Fibroblast of lung (primary cell): ENCODE measurements at regions not wholly inside any gene's neighbourhood (a gene's known extent, or its start where the extent isn't known, plus 50 kb on each side); places are given as distances from the start of the nearest gene placed in this dataset.

Experiments used
- DNase-seq, 2 donors: peaks; one replicate each; pipeline versions ENCODE4 v3.0.0 to v3.0.0-alpha.2; 2010; ENCODE audit warnings: low read depth in 2 of 2
- H2AFZ ChIP-seq: 2 replicates; pipeline ENCODE4 v1.5.1; 2012; ENCODE audit warnings: low read length, control low read depth, inconsistent platforms
- H3K27ac ChIP-seq: 2 replicates; pipeline ENCODE4 v1.5.1; 2011; ENCODE audit warnings: low read length, control low read depth; ENCODE audit not compliant: insufficient read depth
- H3K27me3 ChIP-seq: 2 replicates; pipeline ENCODE4 v1.5.1; 2011; ENCODE audit warnings: mild to moderate bottlenecking, low read length; ENCODE audit not compliant: control insufficient read depth, insufficient read depth
- H3K36me3 ChIP-seq: 2 replicates; pipeline ENCODE4 v1.5.1; 2011; ENCODE audit warnings: low read length; ENCODE audit not compliant: control insufficient read depth, insufficient read depth
- H3K4me1 ChIP-seq: 2 replicates; pipeline ENCODE4 v1.5.1; 2011; ENCODE audit warnings: low read length; ENCODE audit not compliant: control insufficient read depth, insufficient read depth; ENCODE audit errors: extremely low read depth
- H3K4me2 ChIP-seq: 2 replicates; pipeline ENCODE4 v1.5.1; 2011; ENCODE audit warnings: low read length, control low read depth; ENCODE audit not compliant: insufficient read depth; ENCODE audit errors: extremely low read depth
- H3K4me3 ChIP-seq, 4 experiments: fragments of 200-600 bp in 1 of 4; sonication (generic) in 1 of 4; replicated peaks in 1 of 4; 2 replicates each; pipeline ENCODE4 v1.5.1; 2011 to 2016; ENCODE audit warnings: low read length in 4 of 4, low read depth in 3 of 4, mild to moderate bottlenecking in 3 of 4, control low read depth in 2 of 4, inconsistent platforms in 1 of 4, mixed read lengths in 1 of 4; ENCODE audit not compliant: insufficient read depth in 1 of 4; ENCODE audit errors: control extremely low read depth in 1 of 4
- H3K79me2 ChIP-seq: 2 replicates; pipeline ENCODE4 v1.5.1; 2012; ENCODE audit warnings: mild to moderate bottlenecking, low read length, inconsistent platforms; ENCODE audit not compliant: control insufficient read depth, insufficient read depth
- H3K9ac ChIP-seq: 2 replicates; pipeline ENCODE4 v1.5.1; 2011; ENCODE audit warnings: mild to moderate bottlenecking, low read length, control low read depth; ENCODE audit not compliant: insufficient read depth
- H3K9me3 ChIP-seq: 2 replicates; pipeline ENCODE4 v1.5.1; 2012; ENCODE audit warnings: low read depth, low read length; ENCODE audit not compliant: control insufficient read depth, insufficient read depth
- H4K20me1 ChIP-seq: 2 replicates; pipeline ENCODE4 v1.5.1; 2011; ENCODE audit warnings: low read length; ENCODE audit not compliant: control insufficient read depth, insufficient read depth; ENCODE audit errors: extremely low read depth
- EZH2 ChIP-seq: IDR thresholded peaks from 2 replicates; pipeline ENCODE4 v1.5.1; 2012; ENCODE audit warnings: low read length, control low read depth, mild to moderate bottlenecking; ENCODE audit errors: missing control alignments
- TF ChIP-seq, protein P1 (sequence below), 2 donors: IDR thresholded peaks in 1 of 2; conservative IDR thresholded peaks in 1 of 2; 1 replicate in 1 of 2; 2 replicates in 1 of 2; pipeline ENCODE4 v1.5.1; 2011 to 2012; ENCODE audit warnings: low read length in 2 of 2, control low read depth in 1 of 2, inconsistent platforms in 1 of 2, low read depth in 1 of 2, mild to moderate bottlenecking in 1 of 2

GRCh38 chrX:39174772-39175417 lies 373.6 kb downstream of the MID1IP1 start:
- no peak overlapping the region for H3K27ac ChIP-seq
- H3K36me3 ChIP-seq = no peaks in the 10 kb centered on the region
- H3K4me2 ChIP-seq = no peak overlapping the region
- no peaks in the 10 kb centered on the region for H4K20me1 ChIP-seq
- no peaks in the 10 kb centered on the region for H3K4me1 ChIP-seq
- DNase-seq = no peak
- H3K79me2 ChIP-seq = no peaks in the 10 kb centered on the region
- TF ChIP-seq, protein P1, sequence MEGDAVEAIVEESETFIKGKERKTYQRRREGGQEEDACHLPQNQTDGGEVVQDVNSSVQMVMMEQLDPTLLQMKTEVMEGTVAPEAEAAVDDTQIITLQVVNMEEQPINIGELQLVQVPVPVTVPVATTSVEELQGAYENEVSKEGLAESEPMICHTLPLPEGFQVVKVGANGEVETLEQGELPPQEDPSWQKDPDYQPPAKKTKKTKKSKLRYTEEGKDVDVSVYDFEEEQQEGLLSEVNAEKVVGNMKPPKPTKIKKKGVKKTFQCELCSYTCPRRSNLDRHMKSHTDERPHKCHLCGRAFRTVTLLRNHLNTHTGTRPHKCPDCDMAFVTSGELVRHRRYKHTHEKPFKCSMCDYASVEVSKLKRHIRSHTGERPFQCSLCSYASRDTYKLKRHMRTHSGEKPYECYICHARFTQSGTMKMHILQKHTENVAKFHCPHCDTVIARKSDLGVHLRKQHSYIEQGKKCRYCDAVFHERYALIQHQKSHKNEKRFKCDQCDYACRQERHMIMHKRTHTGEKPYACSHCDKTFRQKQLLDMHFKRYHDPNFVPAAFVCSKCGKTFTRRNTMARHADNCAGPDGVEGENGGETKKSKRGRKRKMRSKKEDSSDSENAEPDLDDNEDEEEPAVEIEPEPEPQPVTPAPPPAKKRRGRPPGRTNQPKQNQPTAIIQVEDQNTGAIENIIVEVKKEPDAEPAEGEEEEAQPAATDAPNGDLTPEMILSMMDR (conservative IDR thresholded peaks at IDR 0.05 in 1 of 2, IDR thresholded peaks at IDR 0.05 in 1 of 2; ENCODE audit: low read depth in 1 of 2, low read length in 2 of 2) = no peak
- TF ChIP-seq EZH2 = no peak
- no peak overlapping the region for H2AFZ ChIP-seq
- no peak overlapping the region for H3K4me3 ChIP-seq
- H3K9ac ChIP-seq = no peak overlapping the region
- no peaks in the 10 kb centered on the region for H3K9me3 ChIP-seq
- H3K27me3 ChIP-seq = no peaks in the 10 kb centered on the region

DNA sequence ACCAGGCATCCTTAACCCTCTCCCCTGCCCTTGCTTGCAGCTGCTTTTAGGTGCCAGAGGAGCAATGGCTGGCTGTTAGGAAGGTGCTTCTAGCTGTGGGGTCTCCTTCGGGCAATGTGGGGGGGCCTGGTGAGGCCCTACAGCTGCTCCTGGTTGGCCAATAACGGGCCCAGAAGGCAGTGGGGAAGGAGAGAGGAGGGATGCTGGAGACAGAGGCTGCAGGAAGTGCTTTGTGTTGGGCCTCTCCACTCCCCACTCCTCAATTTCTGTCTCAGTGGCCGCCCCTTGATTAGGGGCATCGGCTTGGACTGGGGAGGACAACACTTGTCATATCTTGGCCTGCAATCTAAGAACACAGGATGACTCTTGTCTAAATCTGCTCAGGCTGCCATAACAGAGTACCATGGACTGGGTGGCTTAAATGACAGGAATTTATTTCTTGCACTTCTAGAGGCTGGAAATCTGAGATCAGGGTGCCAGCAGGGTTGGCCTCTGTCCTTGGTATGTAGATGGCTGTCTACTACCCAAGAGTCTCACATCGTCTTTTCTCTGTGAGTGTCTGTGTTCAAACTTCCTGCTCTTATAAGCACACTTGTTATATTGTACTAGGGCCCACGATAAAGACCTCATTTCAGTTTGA lies 374.3 kb downstream of the MID1IP1 start:
- no peaks in the 10 kb centered on the region for H3K9me3 ChIP-seq
- TF ChIP-seq EZH2 = no peak
- TF ChIP-seq, protein P1 (conservative IDR thresholded peaks at IDR 0.05 in 1 of 2, IDR thresholded peaks at IDR 0.05 in 1 of 2; ENCODE audit: low read depth in 1 of 2, low read length in 2 of 2) = no peak
- H3K4me2 ChIP-seq = no peak overlapping the region
- no peak for DNase-seq
- H3K4me1 ChIP-seq = no peaks in the 10 kb centered on the region
- H3K27me3 ChIP-seq = no peaks in the 10 kb centered on the region
- H2AFZ ChIP-seq = no peak overlapping the region
- no peaks in the 10 kb centered on the region for H4K20me1 ChIP-seq
- H3K79me2 ChIP-seq = no peaks in the 10 kb centered on the region
- H3K36me3 ChIP-seq = no peaks in the 10 kb centered on the region
- H3K27ac ChIP-seq = no peak overlapping the region
- no peak overlapping the region for H3K4me3 ChIP-seq
- H3K9ac ChIP-seq = no peak overlapping the region

DNA sequence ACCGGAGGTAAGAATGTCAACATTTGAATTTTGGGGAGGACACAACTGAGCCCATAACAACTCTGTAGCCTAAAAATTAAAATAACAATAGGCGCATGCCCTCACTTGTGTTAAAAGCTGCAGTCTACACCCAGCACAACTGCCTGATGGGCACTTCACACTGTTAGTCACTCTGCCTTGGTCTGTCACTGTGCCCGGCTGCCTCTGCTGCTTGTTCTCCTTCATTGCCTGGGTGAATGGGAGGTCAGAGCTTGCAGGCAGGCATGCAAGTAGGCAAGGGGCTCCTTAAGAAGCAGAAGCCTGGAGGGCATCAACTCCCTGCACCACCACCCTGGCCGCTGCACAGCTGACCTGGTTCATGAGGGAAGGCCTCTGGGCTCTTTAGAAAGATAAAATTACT lies 374.8 kb downstream of the MID1IP1 start:
- no peaks in the 10 kb centered on the region for H3K9me3 ChIP-seq
- TF ChIP-seq, protein P1 (conservative IDR thresholded peaks at IDR 0.05 in 1 of 2, IDR thresholded peaks at IDR 0.05 in 1 of 2; ENCODE audit: low read depth in 1 of 2, low read length in 2 of 2) = no peak
- no peak for TF ChIP-seq EZH2
- no peak for DNase-seq

More for the DNA sequence above, 374.8 kb downstream of the MID1IP1 start:
- no peak overlapping the region for H3K27ac ChIP-seq
- H3K36me3 ChIP-seq = no peaks in the 10 kb centered on the region
- no peak overlapping the region for H3K4me2 ChIP-seq
- H3K27me3 ChIP-seq = no peaks in the 10 kb centered on the region
- no peak overlapping the region for H3K9ac ChIP-seq
- H3K4me3 ChIP-seq = no peak overlapping the region
- no peak overlapping the region for H2AFZ ChIP-seq
- H3K4me1 ChIP-seq = no peaks in the 10 kb centered on the region
- H4K20me1 ChIP-seq = no peaks in the 10 kb centered on the region
- H3K79me2 ChIP-seq = no peaks in the 10 kb centered on the region
